Osteocyte (in vitro differentiated cells): ENCODE measurements at regions not wholly inside any gene's neighbourhood (a gene's known extent, or its start where the extent isn't known, plus 50 kb on each side); places are given as distances from the start of the nearest gene placed in this dataset.

Experiments
- DNase-seq: peaks from one replicate; pipeline ENCODE4 v3.0.0; 2021; ENCODE audit warnings: mixed read lengths; ENCODE audit not compliant: unreplicated experiment; ENCODE audit errors: extremely low spot score
- H3K27ac Mint-ChIP-seq: one replicate; pipeline ENCODE4 v1.8.0; 2021; ENCODE audit warnings: mild to moderate bottlenecking, mixed read lengths; ENCODE audit not compliant: unreplicated experiment
- H3K27me3 Mint-ChIP-seq: one replicate; pipeline ENCODE4 v1.8.0; 2021; ENCODE audit warnings: mixed read lengths; ENCODE audit not compliant: unreplicated experiment
- H3K36me3 Mint-ChIP-seq: one replicate; pipeline ENCODE4 v1.8.0; 2021; ENCODE audit warnings: mixed read lengths; ENCODE audit not compliant: unreplicated experiment
- H3K4me1 Mint-ChIP-seq: one replicate; pipeline ENCODE4 v1.8.0; 2021; ENCODE audit warnings: mixed read lengths; ENCODE audit not compliant: unreplicated experiment
- H3K4me3 Mint-ChIP-seq: one replicate; pipeline ENCODE4 v1.8.0; 2021; ENCODE audit warnings: mild to moderate bottlenecking, moderate library complexity, mixed read lengths; ENCODE audit not compliant: unreplicated experiment
- H3K9me3 Mint-ChIP-seq: one replicate; pipeline ENCODE4 v1.8.0; 2021; ENCODE audit warnings: mixed read lengths; ENCODE audit not compliant: unreplicated experiment
- CTCF ChIP-seq: fragments of 200-600 bp; sonication (generic); IDR thresholded peaks from 2 replicates; pipeline ENCODE4 v1.5.0; 2021; ENCODE audit warnings: antibody characterized with exemption, mild to moderate bottlenecking, moderate library complexity

GRCh38 chr11:106224172-106224571 lies 146.7 kb downstream of the AASDHPPT start:
- no peaks in the 10 kb centered on the region for H3K36me3 Mint-ChIP-seq
- TF ChIP-seq CTCF = no peak
- H3K27ac Mint-ChIP-seq = no peak overlapping the region
- no peak for DNase-seq
- no peaks in the 10 kb centered on the region for H3K4me1 Mint-ChIP-seq
- no peak overlapping the region for H3K4me3 Mint-ChIP-seq
- H3K9me3 Mint-ChIP-seq = peaks cover 36% of the 10 kb centered on the region
- H3K27me3 Mint-ChIP-seq = peaks cover 7% of the 10 kb centered on the region

GRCh38 chr11:106228996-106229395 lies 151.5 kb downstream of the AASDHPPT start:
- Mint-ChIP-seq H3K9me3 (peaks cover 29% of the 10 kb centered on the region), H3K27ac (no peak overlapping the region), H3K4me3 (no peak overlapping the region), H3K27me3 (peaks cover 28% of the 10 kb centered on the region), H3K36me3 (no peaks in the 10 kb centered on the region), H3K4me1 (no peaks in the 10 kb centered on the region)
- TF ChIP-seq CTCF = no peak
- DNase-seq = no peak

- H3K4me1 Mint-ChIP-seq = no peaks in the 10 kb centered on the region
- TF ChIP-seq CTCF = peak; percentile 23
- DNase-seq = no peak
- H3K4me3 Mint-ChIP-seq = no peak overlapping the region
- H3K27me3 Mint-ChIP-seq = peaks cover 37% of the 10 kb centered on the region
- H3K27ac Mint-ChIP-seq = no peak overlapping the region
- H3K36me3 Mint-ChIP-seq = no peaks in the 10 kb centered on the region
- H3K9me3 Mint-ChIP-seq = peaks cover 21% of the 10 kb centered on the region
Measured at GRCh38 chr11:106231591-106231990, 154.1 kb downstream of the AASDHPPT start.

GRCh38 chr11:106233191-106233590 lies 155.7 kb downstream of the AASDHPPT start:
- no peak for DNase-seq
- no peaks in the 10 kb centered on the region for H3K4me1 Mint-ChIP-seq
- H3K27me3 Mint-ChIP-seq = peaks cover 33% of the 10 kb centered on the region
- peaks cover 15% of the 10 kb centered on the region for H3K9me3 Mint-ChIP-seq
- no peak for TF ChIP-seq CTCF
- H3K27ac Mint-ChIP-seq = no peak overlapping the region
- H3K4me3 Mint-ChIP-seq = no peak overlapping the region
- no peaks in the 10 kb centered on the region for H3K36me3 Mint-ChIP-seq

GRCh38 chr11:106234794-106235193 lies 157.3 kb downstream of the AASDHPPT start:
- Mint-ChIP-seq H3K4me1 (no peaks in the 10 kb centered on the region), H3K36me3 (no peaks in the 10 kb centered on the region), H3K9me3 (peaks cover 14% of the 10 kb centered on the region), H3K27ac (no peak overlapping the region), H3K4me3 (no peak overlapping the region), H3K27me3 (peaks cover 33% of the 10 kb centered on the region)
- DNase-seq = no peak
- no peak for TF ChIP-seq CTCF
